HepG2 (cell line): ENCODE measurements at regions not wholly inside any gene's neighbourhood (a gene's known extent, or its start where the extent isn't known, plus 50 kb on each side); places are given as distances from the start of the nearest gene placed in this dataset.
"Not testable (repeated sequence)": the region's sequence is repeated elsewhere in the genome, so short reads cannot be mapped to it uniquely, and the experiment has no call there.

Source experiments
- ATAC-seq: fragments of 200-7000 bp; cut with Tn5 transposase; 3 replicates; pipeline ENCODE4 v1.9.1; 2020; ENCODE audit warnings: mild to moderate bottlenecking, moderate library complexity
- BruUV-seq: library from RNA; stranded (reverse); fragments of 400-500 nt; replicated peaks from 2 replicates; lab custom pipeline; 2021; lab: Mats Ljungman, UMichigan
- CTCF ChIA-PET: fragments of 300-600 bp; formaldehyde crosslinking; extraction: SDS; loops from one replicate; lab custom pipeline; 2021; ENCODE audit warnings: low total read pairs, inconsistent platforms, low intra/inter-chr PET ratio; lab: Yijun Ruan, JAX
- POLR2A ChIA-PET: fragments of 350-600 bp; sonication (Branson Sonifier 250); formaldehyde crosslinking; loops from one replicate; lab custom pipeline; 2020; ENCODE audit warnings: antibody characterized with exemption, inconsistent platforms; lab: Yijun Ruan, JAX
- DNase-seq: peaks from one replicate; pipeline ENCODE4 v3.0.0-alpha.2; 2015; ENCODE audit warnings: low spot score
- FAIRE-seq: peaks from 3 replicates; lab custom pipeline; 2011; peaks lifted over from hg19 to GRCh38; lab: Jason Lieb, UNC
- H2AFZ ChIP-seq: one replicate; pipeline ENCODE4 v1.6.1; 2011; ENCODE audit warnings: low read length, inconsistent platforms
- H3K27ac ChIP-seq: fragments of 300-600 bp; 3 replicates; pipeline ENCODE4 v1.8.0; 2011; ENCODE audit warnings: mixed run types, mild to moderate bottlenecking, mixed read lengths, low read length, inconsistent platforms; ENCODE audit not compliant: insufficient read depth; ENCODE audit errors: extremely low read length
- H3K27me3 ChIP-seq, 2 experiments: fragments of 200-600 bp in 1 of 2; 2 replicates in 1 of 2; 3 replicates in 1 of 2; pipeline versions ENCODE4 v1.6.0 to v1.8.0; 2011; ENCODE audit warnings: low read length in 2 of 2, mild to moderate bottlenecking in 2 of 2, moderate library complexity in 2 of 2, inconsistent platforms in 1 of 2; ENCODE audit not compliant: insufficient read depth in 2 of 2, control insufficient read depth in 1 of 2
- H3K36me3 ChIP-seq, 2 experiments: fragments of 200-600 bp in 1 of 2; replicated peaks in 1 of 2; 2 replicates in 1 of 2; 3 replicates in 1 of 2; pipeline versions ENCODE4 v1.5.1 to v1.8.0; 2011; ENCODE audit warnings: low read length in 2 of 2, inconsistent platforms in 1 of 2; ENCODE audit not compliant: insufficient read depth in 2 of 2, control insufficient read depth in 1 of 2
- H3K4me1 ChIP-seq: 2 replicates; pipeline ENCODE4 v1.5.1; 2012; ENCODE audit warnings: low read length, inconsistent platforms; ENCODE audit not compliant: insufficient read depth
- H3K4me2 ChIP-seq: 2 replicates; pipeline ENCODE4 v1.6.0; 2011; ENCODE audit warnings: low read depth, low read length, inconsistent platforms
- H3K4me3 ChIP-seq, 3 experiments: fragments of 200-600 bp in 1 of 3; sonication (generic), shearing (Covaris generic) in 1 of 3; replicated peaks in 1 of 3; 2 replicates each; pipeline ENCODE4 v1.5.1; 2011 to 2016; ENCODE audit warnings: low read length in 3 of 3, inconsistent platforms in 2 of 3, low read depth in 2 of 3, mild to moderate bottlenecking in 2 of 3, control low read depth in 1 of 3, mixed read lengths in 1 of 3; ENCODE audit not compliant: insufficient read depth in 1 of 3
- H3K79me2 ChIP-seq: one replicate; pipeline ENCODE4 v1.6.1; 2011; ENCODE audit warnings: low read length, inconsistent platforms; ENCODE audit not compliant: insufficient read depth
- H3K9ac ChIP-seq: 2 replicates; pipeline ENCODE4 v1.6.0; 2011; ENCODE audit warnings: mild to moderate bottlenecking, low read depth, low read length, inconsistent platforms; ENCODE audit not compliant: insufficient read depth
- H3K9me3 ChIP-seq: 2 replicates; pipeline ENCODE4 v1.5.1; 2012; ENCODE audit warnings: mild to moderate bottlenecking, low read length
- H4K20me1 ChIP-seq: 2 replicates; pipeline ENCODE4 v1.6.0; 2011; ENCODE audit warnings: inconsistent platforms, mild to moderate bottlenecking, low read length, moderate library complexity; ENCODE audit not compliant: insufficient read depth
- WGBS: methylation state at CpG from one replicate; pipeline ENCODE4 v1.1.6; 2017; ENCODE audit warnings: low lambda C conversion rate; 5-methylcytosine and 5-hydroxymethylcytosine counted together
- in situ Hi-C: cut with HindIII; loops from 2 replicates; pipeline ENCODE4 v1.10.0; 2017; ENCODE audit warnings: low pct_unique_long_range_greater_than_20kb; ENCODE audit not compliant: extremely low pct_ligation_motif_present
- intact Hi-C: fragments of 100-400 bp; cut with micrococcal nuclease; formaldehyde crosslinking; loops from one replicate; pipeline ENCODE4 v1.10.0; 2022; ENCODE audit not compliant: unreplicated experiment

GRCh38 chr9:40322730-40323129, 805.8 kb downstream of the FOXD4L6 start:
- H3K27ac ChIP-seq, POLR2A ChIA-PET, in situ Hi-C loops, H3K79me2 ChIP-seq, H2AFZ ChIP-seq, H3K9me3 ChIP-seq, H3K27me3 ChIP-seq, H3K4me2 ChIP-seq, H3K36me3 ChIP-seq, ATAC-seq, H3K4me1 ChIP-seq, H3K4me3 ChIP-seq, DNase-seq, intact Hi-C loops, H3K9ac ChIP-seq, CTCF ChIA-PET, FAIRE-seq, BruUV-seq, H4K20me1 ChIP-seq: not testable (repeated sequence)
- WGBS = 14% methylated on average over 3 of the region's 6 CpGs

GRCh38 chr9:40321857-40322256, 806.6 kb downstream of the FOXD4L6 start:
- WGBS = no CpG with 5 or more reads among the region's 4 CpGs
- H3K36me3 ChIP-seq, POLR2A ChIA-PET, FAIRE-seq, H3K79me2 ChIP-seq, H4K20me1 ChIP-seq, H3K27me3 ChIP-seq, intact Hi-C loops, DNase-seq, H2AFZ ChIP-seq, CTCF ChIA-PET, ATAC-seq, in situ Hi-C loops, BruUV-seq, H3K4me3 ChIP-seq, H3K9me3 ChIP-seq, H3K27ac ChIP-seq, H3K4me2 ChIP-seq, H3K4me1 ChIP-seq, H3K9ac ChIP-seq: not testable (repeated sequence)

GRCh38 chr9:40321204-40321603, 807.3 kb downstream of the FOXD4L6 start:
- H3K27ac ChIP-seq, BruUV-seq, H3K9ac ChIP-seq, intact Hi-C loops, H3K4me3 ChIP-seq, in situ Hi-C loops, H3K79me2 ChIP-seq, H3K4me1 ChIP-seq, FAIRE-seq, CTCF ChIA-PET, POLR2A ChIA-PET, H4K20me1 ChIP-seq, H2AFZ ChIP-seq, H3K27me3 ChIP-seq, ATAC-seq, DNase-seq, H3K9me3 ChIP-seq, H3K4me2 ChIP-seq, H3K36me3 ChIP-seq: not testable (repeated sequence)
- no CpG with 5 or more reads among the region's 2 CpGs for WGBS

GRCh38 chr9:40315215-40315614, 813.3 kb downstream of the FOXD4L6 start:
- BruUV-seq, DNase-seq, CTCF ChIA-PET, H3K27me3 ChIP-seq, H3K27ac ChIP-seq, H3K4me2 ChIP-seq, H3K9me3 ChIP-seq, H3K79me2 ChIP-seq, ATAC-seq, H3K36me3 ChIP-seq, FAIRE-seq, H3K4me1 ChIP-seq, H3K4me3 ChIP-seq, in situ Hi-C loops, H3K9ac ChIP-seq, H4K20me1 ChIP-seq, POLR2A ChIA-PET, H2AFZ ChIP-seq, intact Hi-C loops: not testable (repeated sequence)
- no CpG with 5 or more reads among the region's 1 CpG for WGBS
